Esophagus mucosa (tissue), 1 donor: ENCODE measurements at regions not wholly inside any gene's neighbourhood (a gene's known extent, or its start where the extent isn't known, plus 50 kb on each side); places are given as distances from the start of the nearest gene placed in this dataset.
"Not testable (repeated sequence)": the region's sequence is repeated elsewhere in the genome, so short reads cannot be mapped to it uniquely, and the experiment has no call there.

Experiments
- ATAC-seq: fragments of 200-7000 bp; cut with Tn5 transposase; one replicate; pipeline ENCODE4 v1.9.1; 2020
- donor health status: DM: yes; HTN: yes; CAD: no.

GRCh38 chr1:234770924-234771540 lies 161.1 kb upstream of the IRF2BP2 start:
- ATAC-seq, result no peak

GRCh38 chr1:234769986-234770795 lies 160.2 kb upstream of the IRF2BP2 start:
- no peak for ATAC-seq

- ATAC-seq, result no peak
Observed at GRCh38 chr1:234769284-234769985, 159.5 kb upstream of the IRF2BP2 start.

DNA sequence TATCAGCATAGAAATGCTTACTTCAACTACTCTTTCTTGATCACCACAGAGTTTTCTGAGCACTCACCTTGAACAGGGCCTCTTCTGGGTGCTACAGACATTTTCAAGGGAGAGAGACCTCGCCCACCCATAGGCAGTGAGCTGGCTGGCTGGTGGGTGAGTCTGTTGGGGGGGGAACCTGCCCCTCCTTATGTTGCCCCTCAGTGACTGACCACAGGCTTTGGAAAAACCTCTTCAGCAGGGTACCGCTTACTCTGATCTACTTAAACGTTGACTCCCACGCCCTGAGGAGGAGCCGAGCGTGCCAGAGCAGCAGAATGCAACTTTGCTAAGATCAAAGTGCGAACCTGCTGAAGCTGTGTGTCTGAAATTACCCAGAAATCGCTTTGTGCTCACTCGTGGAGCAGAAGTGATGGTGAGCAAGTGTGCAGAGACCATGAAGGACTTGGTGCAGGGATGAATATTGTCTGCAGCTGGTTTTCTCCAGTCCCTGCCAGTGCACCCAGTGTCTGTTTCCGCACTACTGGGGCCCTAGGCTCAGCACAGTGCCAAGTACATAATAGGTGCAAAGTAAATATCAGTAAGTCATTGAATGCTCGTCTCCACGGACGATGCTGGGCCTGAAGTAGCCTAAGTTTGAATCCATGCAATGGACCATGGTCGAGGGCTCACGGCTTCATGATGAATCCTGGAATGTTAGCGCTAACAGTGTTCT lies 158.7 kb upstream of the IRF2BP2 start:
- no peak for ATAC-seq

- ATAC-seq, result no peak
Observed at GRCh38 chr1:234768171-234768568, 158.2 kb upstream of the IRF2BP2 start.

GRCh38 chr1:234765672-234766071 lies 155.7 kb upstream of the IRF2BP2 start:
- no peak for ATAC-seq

- no peak for ATAC-seq
Observed at GRCh38 chr1:234765181-234765580, 155.2 kb upstream of the IRF2BP2 start.

GRCh38 chr1:234763910-234764309 lies 153.9 kb upstream of the IRF2BP2 start:
- no peak for ATAC-seq

GRCh38 chr1:234763367-234763766 lies 153.4 kb upstream of the IRF2BP2 start:
- ATAC-seq, result no peak

GRCh38 chr1:234762127-234762526 lies 152.1 kb upstream of the IRF2BP2 start:
- not testable (repeated sequence) for ATAC-seq

GRCh38 chr1:234760303-234760723 lies 150.3 kb upstream of the IRF2BP2 start:
- ATAC-seq, result no peak

DNA sequence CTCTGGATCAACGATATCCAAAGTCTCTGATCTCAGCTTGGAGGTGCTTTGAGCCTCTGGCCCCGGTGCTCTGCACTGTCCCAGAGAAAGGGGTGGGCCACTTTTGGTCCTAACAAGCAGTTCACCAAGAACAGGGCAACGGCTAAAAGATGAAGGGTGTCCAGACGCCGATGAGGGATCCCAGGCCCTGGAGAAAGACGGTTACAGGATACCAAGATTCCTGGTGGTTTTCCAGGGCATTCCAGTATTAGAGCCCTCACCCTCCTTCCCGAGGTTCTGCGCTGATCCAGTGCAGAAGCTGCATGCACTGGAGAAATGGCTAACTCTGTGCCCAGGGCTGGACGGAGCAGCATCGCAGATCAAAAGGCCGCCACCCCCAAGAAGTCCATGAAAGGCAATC lies 149.9 kb upstream of the IRF2BP2 start:
- ATAC-seq, result no peak

- no peak for ATAC-seq
Observed at GRCh38 chr1:234758851-234759250, 148.9 kb upstream of the IRF2BP2 start.

GRCh38 chr1:234756857-234757256 lies 146.9 kb upstream of the IRF2BP2 start:
- no peak for ATAC-seq

GRCh38 chr1:234756066-234756774 lies 146.2 kb upstream of the IRF2BP2 start:
- ATAC-seq, result no peak

DNA sequence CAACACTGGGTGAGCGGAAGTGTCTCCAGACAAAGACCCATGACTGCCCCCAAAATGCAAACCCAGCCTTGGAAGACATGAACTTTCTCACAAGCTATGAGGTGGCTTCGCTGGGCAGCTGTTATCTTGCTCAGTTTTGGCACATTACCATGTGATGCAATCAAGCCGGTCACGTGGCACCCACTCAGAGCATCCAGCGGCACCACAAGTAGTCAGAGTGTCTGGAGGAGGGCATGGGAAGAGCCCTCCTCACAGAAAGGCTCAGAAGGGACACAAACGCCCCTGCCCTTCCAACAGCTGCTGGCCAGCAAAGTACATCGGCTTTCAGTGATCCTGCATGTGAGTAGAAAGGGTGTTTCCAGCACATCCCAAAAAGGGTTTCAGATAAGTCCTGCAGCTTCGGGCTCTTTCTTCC lies 145.5 kb upstream of the IRF2BP2 start:
- peak; percentile 55 for ATAC-seq

DNA sequence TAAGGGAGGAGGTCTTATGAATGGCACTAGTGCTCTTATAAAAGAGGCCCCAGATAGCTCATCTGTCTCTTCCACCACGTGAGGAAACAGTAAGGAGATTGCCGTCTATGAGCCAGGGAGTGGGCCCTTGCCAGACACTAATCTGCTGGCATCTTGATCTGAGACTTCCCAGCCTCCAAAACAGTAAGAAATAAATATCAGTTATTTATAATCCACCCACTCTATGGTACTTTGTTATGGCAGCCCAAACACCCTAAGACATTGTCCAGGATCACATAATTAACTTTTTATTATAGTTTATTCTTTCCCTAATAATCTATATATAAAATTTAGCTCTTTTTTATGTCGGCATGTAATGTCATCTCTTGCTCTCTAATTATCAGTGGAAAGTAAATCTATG lies 144.0 kb upstream of the IRF2BP2 start:
- no peak for ATAC-seq

- no peak for ATAC-seq
Observed at GRCh38 chr1:234752927-234753326, 142.9 kb upstream of the IRF2BP2 start.

DNA sequence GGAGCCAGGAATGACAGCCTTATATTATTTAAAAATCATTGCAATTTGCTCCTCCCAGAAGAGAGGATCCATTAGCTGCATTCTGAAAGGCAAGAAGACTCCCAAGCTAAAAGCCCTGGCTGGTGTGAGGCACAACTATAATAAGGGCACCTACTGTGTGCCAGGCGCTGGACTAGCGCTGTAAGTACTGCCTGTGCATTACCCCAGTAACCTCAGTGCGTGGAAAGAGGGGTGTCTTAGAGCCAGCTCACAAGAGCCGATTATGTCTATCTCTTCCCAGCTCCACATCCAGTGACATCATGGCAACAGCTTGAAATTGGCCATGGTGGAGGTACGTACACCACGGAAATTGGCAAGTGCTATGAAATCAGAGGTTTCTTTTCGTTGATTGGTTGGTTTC lies 141.7 kb upstream of the IRF2BP2 start:
- ATAC-seq, result no peak

GRCh38 chr1:234750922-234751627 lies 141.1 kb upstream of the IRF2BP2 start:
- no peak for ATAC-seq

DNA sequence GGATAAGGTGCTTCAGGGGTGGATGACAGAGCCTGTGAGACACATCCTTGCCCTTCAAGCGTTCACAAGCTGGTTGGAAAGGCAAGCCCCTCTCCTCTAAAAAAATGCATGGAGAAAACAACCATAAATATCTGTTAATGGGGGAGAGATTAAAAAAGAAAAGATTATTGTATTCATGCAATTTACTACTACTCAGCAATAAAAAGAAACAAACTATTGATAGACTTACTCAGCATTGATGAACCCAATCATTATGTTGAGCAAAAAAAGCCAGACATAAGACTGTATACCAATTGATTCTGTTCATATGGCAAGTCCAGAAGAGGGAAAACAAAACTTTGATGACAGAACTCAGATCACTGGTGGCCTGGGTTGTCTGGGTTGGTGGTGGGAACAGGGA lies 138.7 kb upstream of the IRF2BP2 start:
- no peak for ATAC-seq

DNA sequence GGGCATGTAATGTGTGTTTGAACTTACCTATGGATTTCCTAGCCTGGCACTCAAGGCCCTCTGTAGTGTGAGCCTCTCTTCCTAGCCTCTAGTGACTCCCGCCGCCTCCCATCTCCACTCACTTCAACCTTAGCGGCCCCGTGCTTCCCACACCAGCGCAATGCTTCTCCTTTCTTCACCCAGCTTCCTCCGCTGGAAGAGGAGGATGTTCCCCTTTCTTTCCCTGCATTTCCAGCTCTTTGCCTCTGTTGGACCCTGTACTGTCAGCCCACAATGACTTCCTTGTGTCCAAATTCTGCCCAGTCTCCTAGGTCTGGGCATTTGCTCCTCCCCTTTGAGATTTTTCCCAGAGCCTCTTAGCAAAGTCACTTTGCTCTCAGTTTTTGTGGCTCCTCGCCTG lies 138.1 kb upstream of the IRF2BP2 start:
- no peak for ATAC-seq
